Suprapubic skin (tissue), 3 donors: ENCODE measurements at regions not wholly inside any gene's neighbourhood (a gene's known extent, or its start where the extent isn't known, plus 50 kb on each side); places are given as distances from the start of the nearest gene placed in this dataset.

ENCODE experiments used
- CTCF ChIP-seq, 2 donors: fragments of 200-600 bp in 1 of 2; fragments of 450-650 bp in 1 of 2; sonication (generic) in 1 of 2; IDR thresholded peaks; one replicate each; pipeline ENCODE4 v1.5.1; 2016 to 2019; ENCODE audit warnings: antibody characterized with exemption in 2 of 2, mild to moderate bottlenecking in 1 of 2, moderate library complexity in 1 of 2
- POLR2A ChIP-seq, 2 donors: fragments of 450-650 bp; IDR thresholded peaks; one replicate each; pipeline ENCODE4 v1.6.1; 2017; ENCODE audit warnings: antibody characterized with exemption in 2 of 2, mild to moderate bottlenecking in 2 of 2, moderate library complexity in 2 of 2

- TF ChIP-seq CTCF (IDR thresholded peaks at IDR 0.05) (no peak), POLR2A (IDR thresholded peaks at IDR 0.05) (no peak)
Measured at GRCh38 chr1:31487143-31487542, 74.1 kb downstream of the SERINC2 start.
